A549 (cell line): ENCODE measurements at regions not wholly inside any gene's neighbourhood (a gene's known extent, or its start where the extent isn't known, plus 50 kb on each side); places are given as distances from the start of the nearest gene placed in this dataset.

Experiments
- ATAC-seq, 2 experiments: fragments of 200-7000 bp in 1 of 2; fragments of >200 bp in 1 of 2; cut with Nextera tagmentation in 1 of 2; cut with Tn5 transposase in 1 of 2; 3 replicates each; pipeline versions ENCODE4 v1.8.0 to v1.9.1; 2018 to 2020; ENCODE audit warnings: mild to moderate bottlenecking in 1 of 2, moderate library complexity in 1 of 2
- CTCF ChIA-PET: fragments of 300-600 bp; sonication (Branson Sonifier 250); formaldehyde crosslinking; extraction: SDS; loops from one replicate; lab custom pipeline; 2021; ENCODE audit warnings: antibody characterized with exemption, inconsistent platforms; lab: Yijun Ruan, JAX
- POLR2A ChIA-PET: fragments of 350-600 bp; formaldehyde crosslinking; extraction: SDS; loops from one replicate; lab custom pipeline; 2021; ENCODE audit warnings: antibody characterized with exemption, inconsistent platforms; lab: Yijun Ruan, JAX
- DNase-seq, 2 experiments: peaks; one replicate each; pipeline versions ENCODE4 v3.0.0 to v3.0.0-alpha.2; 2011 to 2016; ENCODE audit warnings: low read depth in 1 of 2, low spot score in 1 of 2
- FAIRE-seq: peaks from 2 replicates; lab custom pipeline; 2011; peaks lifted over from hg19 to GRCh38; lab: Jason Lieb, UNC
- H3K27ac ChIP-seq, 2 experiments: fragments of >200 bp; sonication (Bioruptor Twin); formaldehyde crosslinking; 3 replicates each; pipeline ENCODE4 v1.5.1; 2016 to 2017
- H3K4me1 ChIP-seq: fragments of >200 bp; sonication (Bioruptor Twin); formaldehyde crosslinking; 3 replicates; pipeline ENCODE4 v1.6.1; 2016
- H3K4me2 ChIP-seq: fragments of >200 bp; sonication (Bioruptor Twin); formaldehyde crosslinking; 3 replicates; pipeline ENCODE4 v1.6.1; 2016
- H3K4me3 ChIP-seq: fragments of >200 bp; sonication (Bioruptor Twin); formaldehyde crosslinking; 3 replicates; pipeline ENCODE4 v1.5.1; 2016
- H3K9me3 ChIP-seq: fragments of >200 bp; sonication (Bioruptor Twin); formaldehyde crosslinking; 3 replicates; pipeline ENCODE4 v1.6.1; 2016
- CBX2 ChIP-seq: fragments of 200-600 bp; sonication (generic); IDR thresholded peaks from 2 replicates; pipeline ENCODE4 v1.6.1; 2016; ENCODE audit warnings: low read depth, mild to moderate bottlenecking, borderline replicate concordance
- CEBPB ChIP-seq, 2 experiments: fragments of >200 bp in 1 of 2; sonication (Bioruptor Twin) in 1 of 2; formaldehyde crosslinking in 1 of 2; IDR thresholded peaks; 2 replicates each; pipeline ENCODE4 v1.6.1; 2012 to 2016
- CHD2 ChIP-seq: fragments of 150-350 bp; IDR thresholded peaks from 2 replicates; pipeline ENCODE4 v1.6.1; 2014; ENCODE audit warnings: low read length; ENCODE audit not compliant: partially characterized antibody
- CHD4 ChIP-seq: fragments of 200-600 bp; sonication (generic); IDR thresholded peaks from 2 replicates; pipeline ENCODE4 v1.6.1; 2016; ENCODE audit warnings: antibody characterized with exemption, mild to moderate bottlenecking, borderline replicate concordance
- EP300 ChIP-seq, 2 experiments: fragments of >200 bp; sonication (Bioruptor Twin); formaldehyde crosslinking; IDR thresholded peaks; 2 replicates in 1 of 2; 3 replicates in 1 of 2; pipeline ENCODE4 v1.6.1; 2016 to 2017
- ESRRA ChIP-seq: fragments of 150-350 bp; IDR thresholded peaks from 2 replicates; pipeline ENCODE4 v1.6.1; 2014; ENCODE audit warnings: mild to moderate bottlenecking, low read length, borderline replicate concordance
- FOSL2 ChIP-seq, 2 experiments: fragments of 450-650 bp in 1 of 2; fragments of >200 bp in 1 of 2; sonication (Bioruptor Twin) in 1 of 2; formaldehyde crosslinking; IDR thresholded peaks; 2 replicates each; pipeline versions ENCODE4 v1.5.0 to v1.6.1; 2016 to 2020; ENCODE audit warnings: mild to moderate bottlenecking in 1 of 2, moderate library complexity in 1 of 2
- FOXS1 ChIP-seq: fragments of 250-450 bp; sonication (Bioruptor Pico); IDR thresholded peaks from 2 replicates; pipeline ENCODE4 v1.5.0; 2020; ENCODE audit warnings: mild to moderate bottlenecking, moderate library complexity
- HDAC2 ChIP-seq: fragments of 200-600 bp; sonication (generic); IDR thresholded peaks from 2 replicates; pipeline ENCODE4 v1.6.1; 2016
- HES2 ChIP-seq: fragments of >200 bp; sonication (Bioruptor Twin); formaldehyde crosslinking; IDR thresholded peaks from 2 replicates; pipeline ENCODE4 v1.6.1; 2016
- HOXB13 ChIP-seq: fragments of 250-450 bp; sonication (Bioruptor Pico); IDR thresholded peaks from 2 replicates; pipeline ENCODE4 v1.5.0; 2020; ENCODE audit warnings: low read depth, mild to moderate bottlenecking, moderate library complexity
- MAFK ChIP-seq: fragments of 450-650 bp; IDR thresholded peaks from 2 replicates; pipeline ENCODE4 v1.6.1; 2014; ENCODE audit not compliant: partially characterized antibody
- MAX ChIP-seq: IDR thresholded peaks from 2 replicates; pipeline ENCODE4 v1.6.1; 2012
- MYC ChIP-seq: IDR thresholded peaks from 2 replicates; pipeline ENCODE4 v1.6.1; 2012; ENCODE audit warnings: mild to moderate bottlenecking, inconsistent platforms, low read length, improper control_type of control experiment, borderline replicate concordance
- NPAS2 ChIP-seq: fragments of 250-450 bp; sonication (Bioruptor Pico); IDR thresholded peaks from 2 replicates; pipeline ENCODE4 v1.8.0; 2022; ENCODE audit warnings: mild to moderate bottlenecking, moderate library complexity, borderline replicate concordance
- NR3C1 ChIP-seq: fragments of >200 bp; sonication (Bioruptor Twin); formaldehyde crosslinking; IDR thresholded peaks from 3 replicates; pipeline ENCODE4 v1.6.1; 2017
- PHF8 ChIP-seq: fragments of 200-600 bp; sonication (generic); IDR thresholded peaks from 2 replicates; pipeline ENCODE4 v1.6.1; 2016; ENCODE audit warnings: low read depth, mild to moderate bottlenecking, antibody characterized with exemption, moderate library complexity, borderline replicate concordance
- POLR2AphosphoS2 ChIP-seq: conservative IDR thresholded peaks from 2 replicates; pipeline ENCODE4 v1.6.1; 2012; ENCODE audit warnings: low read length, improper control_type of control experiment, inconsistent platforms
- RARB ChIP-seq: fragments of 250-450 bp; sonication (Bioruptor Pico); IDR thresholded peaks from 2 replicates; pipeline ENCODE4 v1.8.0; 2021; ENCODE audit warnings: mild to moderate bottlenecking, moderate library complexity
- RCOR1 ChIP-seq: fragments of 150-350 bp; IDR thresholded peaks from 2 replicates; pipeline ENCODE4 v1.6.1; 2014; ENCODE audit warnings: antibody characterized with exemption, low read length, low read depth
- REST ChIP-seq: fragments of 200-600 bp; sonication (generic); IDR thresholded peaks from 2 replicates; pipeline ENCODE4 v1.6.1; 2016; ENCODE audit warnings: antibody characterized with exemption, mild to moderate bottlenecking, moderate library complexity
- RFX5 ChIP-seq: fragments of 450-650 bp; IDR thresholded peaks from 2 replicates; pipeline ENCODE4 v1.7.1; 2014; ENCODE audit warnings: antibody characterized with exemption, mild to moderate bottlenecking, moderate library complexity
- SREBF2 ChIP-seq: fragments of 450-650 bp; IDR thresholded peaks from 2 replicates; pipeline ENCODE4 v1.6.1; 2014; ENCODE audit warnings: mild to moderate bottlenecking, moderate library complexity
- TFCP2L1 ChIP-seq: fragments of 250-450 bp; sonication (Bioruptor Pico); IDR thresholded peaks from 2 replicates; pipeline ENCODE4 v1.5.0; 2021; ENCODE audit warnings: mild to moderate bottlenecking
- TP53 ChIP-seq: fragments of 250-450 bp; sonication (Bioruptor Pico); IDR thresholded peaks from 2 replicates; pipeline ENCODE4 v1.5.0; 2021; ENCODE audit warnings: mild to moderate bottlenecking, moderate library complexity
- ZFP36 ChIP-seq: fragments of 450-650 bp; IDR thresholded peaks from 2 replicates; pipeline ENCODE4 v1.6.1; 2014; ENCODE audit warnings: borderline replicate concordance; ENCODE audit not compliant: partially characterized antibody
- WGBS: methylation state at CpG from one replicate; pipeline ENCODE4 v1.1.6; 2017; ENCODE audit errors: missing lambda C conversion rate; 5-methylcytosine and 5-hydroxymethylcytosine counted together
- TF ChIP-seq, protein P1 (sequence below): fragments of >200 bp; sonication (Bioruptor Twin); formaldehyde crosslinking; IDR thresholded peaks from 3 replicates; pipeline ENCODE4 v1.6.1; 2016
- TF ChIP-seq, protein P2 (sequence below): fragments of 450-650 bp; IDR thresholded peaks from 2 replicates; pipeline ENCODE4 v1.6.1; 2014; ENCODE audit warnings: antibody characterized with exemption

DNA sequence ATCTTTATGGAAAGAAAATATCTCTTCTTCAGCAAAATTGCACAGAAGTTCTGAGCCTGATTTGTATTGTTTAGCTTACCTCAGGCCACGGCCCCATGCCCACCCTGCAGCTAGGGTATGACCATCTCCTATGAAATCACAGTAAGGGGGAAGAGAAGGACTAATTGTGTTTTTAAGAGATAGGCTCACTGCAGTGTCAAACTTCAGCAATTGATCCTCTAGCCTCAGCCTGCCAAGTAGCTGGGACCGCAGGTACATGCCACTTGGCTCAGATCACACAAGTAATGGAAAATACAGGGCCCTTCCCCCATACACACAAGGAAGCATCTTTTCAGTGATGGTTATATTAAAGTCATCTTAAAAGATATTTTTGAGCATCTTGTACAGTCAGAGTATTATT is 60.0 kb downstream of the DMAC1 start:
- H3K4me1 ChIP-seq = no peaks in the 10 kb centered on the region
- ChIA-PET CTCF (no interaction called here), POLR2A (no interaction called here)
- H3K4me2 ChIP-seq = no peak overlapping the region
- 36% methylated on average over 2 of the region's 2 CpGs for WGBS
- H3K9me3 ChIP-seq = no peaks in the 10 kb centered on the region
- FAIRE-seq (no peak), DNase-seq (no peak)
- TF ChIP-seq TP53 (CRISPR knock-in tag) (no peak), CHD4 (no peak), PHF8 (no peak), NR3C1 (no peak), POLR2AphosphoS2 (no peak)
- TF ChIP-seq, protein P1, sequence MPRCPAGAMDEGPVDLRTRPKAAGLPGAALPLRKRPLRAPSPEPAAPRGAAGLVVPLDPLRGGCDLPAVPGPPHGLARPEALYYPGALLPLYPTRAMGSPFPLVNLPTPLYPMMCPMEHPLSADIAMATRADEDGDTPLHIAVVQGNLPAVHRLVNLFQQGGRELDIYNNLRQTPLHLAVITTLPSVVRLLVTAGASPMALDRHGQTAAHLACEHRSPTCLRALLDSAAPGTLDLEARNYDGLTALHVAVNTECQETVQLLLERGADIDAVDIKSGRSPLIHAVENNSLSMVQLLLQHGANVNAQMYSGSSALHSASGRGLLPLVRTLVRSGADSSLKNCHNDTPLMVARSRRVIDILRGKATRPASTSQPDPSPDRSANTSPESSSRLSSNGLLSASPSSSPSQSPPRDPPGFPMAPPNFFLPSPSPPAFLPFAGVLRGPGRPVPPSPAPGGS = no peak
- TF ChIP-seq, all 56 proteins: peak for 0
- Histone ChIP-seq H3K27ac (no peak overlapping the region), H3K4me3 (no peak overlapping the region)
- no peak for ATAC-seq

- DNase-seq (no peak), ATAC-seq (no peak), FAIRE-seq (peak; percentile 43)
- H3K4me2 ChIP-seq = no peak overlapping the region
- CTCF ChIA-PET = no interaction called here
- no peak for TF ChIP-seq MYC
- TF ChIP-seq FOSL2 (IDR thresholded peaks at IDR 0.05) = no peak
- TF ChIP-seq FOSL2 (CRISPR knock-in tag; IDR thresholded peaks at IDR 0.05) = no peak
- TF ChIP-seq FOXS1 = no peak
- TF ChIP-seq HES2 = no peak
- no peak for TF ChIP-seq ZFP36
- TF ChIP-seq TFCP2L1 (CRISPR knock-in tag) = no peak
- TF ChIP-seq, protein P2, sequence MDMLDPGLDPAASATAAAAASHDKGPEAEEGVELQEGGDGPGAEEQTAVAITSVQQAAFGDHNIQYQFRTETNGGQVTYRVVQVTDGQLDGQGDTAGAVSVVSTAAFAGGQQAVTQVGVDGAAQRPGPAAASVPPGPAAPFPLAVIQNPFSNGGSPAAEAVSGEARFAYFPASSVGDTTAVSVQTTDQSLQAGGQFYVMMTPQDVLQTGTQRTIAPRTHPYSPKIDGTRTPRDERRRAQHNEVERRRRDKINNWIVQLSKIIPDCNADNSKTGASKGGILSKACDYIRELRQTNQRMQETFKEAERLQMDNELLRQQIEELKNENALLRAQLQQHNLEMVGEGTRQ = no peak
- TF ChIP-seq CEBPB (IDR thresholded peaks at IDR 0.05) = no peak
- TF ChIP-seq HDAC2 = no peak
- no peak for TF ChIP-seq RCOR1
- no peak for TF ChIP-seq RFX5
- no peak for TF ChIP-seq REST
- TF ChIP-seq EP300 (IDR thresholded peaks at IDR 0.05) = no peak
- POLR2A ChIA-PET = no interaction called here
- H3K4me3 ChIP-seq = no peak overlapping the region
- no peak overlapping the region for H3K27ac ChIP-seq
- no peaks in the 10 kb centered on the region for H3K4me1 ChIP-seq
- H3K9me3 ChIP-seq = no peaks in the 10 kb centered on the region
- WGBS = 2% methylated on average over 2 of the region's 2 CpGs
Measured at GRCh38 chr9:7735311-7735710, 64.3 kb downstream of the DMAC1 start.

- FAIRE-seq (no peak), DNase-seq (no peak), ATAC-seq (no peak)
- no peak overlapping the region for H3K4me3 ChIP-seq
- H3K9me3 ChIP-seq = no peaks in the 10 kb centered on the region
- no peak overlapping the region for H3K4me2 ChIP-seq
- ChIA-PET CTCF (no interaction called here), POLR2A (no interaction called here)
- H3K27ac ChIP-seq = no peak overlapping the region
- H3K4me1 ChIP-seq = no peaks in the 10 kb centered on the region
- 5% methylated on average over 1 of the region's 1 CpG for WGBS
- TF ChIP-seq NPAS2 (CRISPR knock-in tag) (no peak), MAFK (no peak), RARB (no peak), CBX2 (no peak), HOXB13 (CRISPR knock-in tag) (no peak), ESRRA (no peak), MAX (no peak), PHF8 (no peak), CHD2 (no peak), SREBF2 (no peak)
- TF ChIP-seq, protein P2 = no peak
Measured at GRCh38 chr9:7730164-7730445, 69.5 kb downstream of the DMAC1 start.
